GM23338 (cell line): ENCODE measurements at regions not wholly inside any gene's neighbourhood (a gene's known extent, or its start where the extent isn't known, plus 50 kb on each side); places are given as distances from the start of the nearest gene placed in this dataset.

ENCODE experiments used
- ATAC-seq: fragments of 200-7000 bp; cut with Tn5 transposase; 3 replicates; pipeline ENCODE4 v1.9.1; 2020
- DNase-seq: peaks from one replicate; pipeline ENCODE4 v3.0.0-alpha.2; 2015; ENCODE audit warnings: low spot score
- H2AFZ ChIP-seq: fragments of 200-600 bp; sonication (generic); 2 replicates; pipeline ENCODE4 v1.8.0; 2016; ENCODE audit warnings: antibody characterized with exemption, mild to moderate bottlenecking, moderate library complexity
- H3F3A ChIP-seq: fragments of 200-600 bp; sonication (generic); replicated peaks from 2 replicates; pipeline ENCODE4 v1.8.0; 2017; ENCODE audit warnings: antibody characterized with exemption, mixed run types, low read depth
- H3K27ac ChIP-seq: fragments of 200-600 bp; sonication (generic); 2 replicates; pipeline ENCODE4 v1.6.1; 2016; ENCODE audit warnings: low read depth
- H3K27me3 ChIP-seq: fragments of 200-600 bp; sonication (generic); 2 replicates; pipeline ENCODE4 v1.8.0; 2016; ENCODE audit warnings: mild to moderate bottlenecking, mixed run types, moderate library complexity; ENCODE audit not compliant: insufficient read depth
- H3K36me3 ChIP-seq: fragments of 200-600 bp; sonication (generic); 2 replicates; pipeline ENCODE4 v1.8.0; 2016; ENCODE audit warnings: mild to moderate bottlenecking; ENCODE audit not compliant: insufficient read depth
- H3K4me1 ChIP-seq: fragments of 200-600 bp; sonication (generic); 2 replicates; pipeline ENCODE4 v1.8.0; 2016; ENCODE audit warnings: mild to moderate bottlenecking, moderate library complexity; ENCODE audit not compliant: insufficient read depth
- H3K4me2 ChIP-seq: fragments of 200-600 bp; sonication (generic); 2 replicates; pipeline ENCODE4 v1.7.1; 2017; ENCODE audit warnings: mixed run types
- H3K4me3 ChIP-seq: fragments of 200-600 bp; sonication (generic); 2 replicates; pipeline ENCODE4 v1.6.1; 2016; ENCODE audit warnings: mixed run types
- H3K79me2 ChIP-seq: fragments of 200-600 bp; sonication (generic); replicated peaks from 2 replicates; pipeline ENCODE4 v1.8.0; 2017; ENCODE audit warnings: mild to moderate bottlenecking; ENCODE audit not compliant: insufficient read depth
- H3K9me2 ChIP-seq: fragments of 200-600 bp; sonication (generic); 2 replicates; pipeline ENCODE4 v1.8.0; 2017; ENCODE audit not compliant: insufficient read depth
- H4K20me1 ChIP-seq: fragments of 200-600 bp; sonication (generic); replicated peaks from 2 replicates; pipeline ENCODE4 v1.8.0; 2017; ENCODE audit warnings: mild to moderate bottlenecking; ENCODE audit not compliant: insufficient read depth
- H3K27ac Mint-ChIP-seq: 2 replicates; pipeline ENCODE4 v1.8.0; 2020; ENCODE audit warnings: inconsistent platforms, mild to moderate bottlenecking, moderate library complexity, mixed read lengths
- H3K27me3 Mint-ChIP-seq: 3 replicates; pipeline ENCODE4 v1.8.0; 2022; ENCODE audit warnings: low read depth, mild to moderate bottlenecking, moderate library complexity, mixed read lengths, inconsistent platforms; ENCODE audit not compliant: insufficient read depth, poor library complexity
- H3K36me3 Mint-ChIP-seq: 3 replicates; pipeline ENCODE4 v1.8.0; 2021; ENCODE audit warnings: low read depth, mild to moderate bottlenecking, inconsistent platforms, moderate library complexity, mixed read lengths
- H3K4me1 Mint-ChIP-seq: 3 replicates; pipeline ENCODE4 v1.8.0; 2020; ENCODE audit warnings: mild to moderate bottlenecking, inconsistent platforms, mixed read lengths
- H3K4me3 Mint-ChIP-seq: 3 replicates; pipeline ENCODE4 v1.8.0; 2021; ENCODE audit warnings: moderate library complexity, mild to moderate bottlenecking, inconsistent platforms, mixed read lengths
- H3K9me3 Mint-ChIP-seq: 3 replicates; pipeline ENCODE4 v1.8.0; 2020; ENCODE audit warnings: moderate library complexity, mild to moderate bottlenecking, inconsistent platforms, mixed read lengths
- TF ChIP-seq, protein P1 (sequence below): fragments of 250-450 bp; sonication (Bioruptor Pico); IDR thresholded peaks from 2 replicates; pipeline ENCODE4 v1.5.0; 2020; ENCODE audit warnings: mild to moderate bottlenecking, moderate library complexity
- TF ChIP-seq, protein P2 (sequence below): IDR thresholded peaks from one replicate; pipeline ENCODE4 v1.6.1; 2018; ENCODE audit warnings: antibody characterized with exemption; ENCODE audit not compliant: unreplicated experiment

DNA sequence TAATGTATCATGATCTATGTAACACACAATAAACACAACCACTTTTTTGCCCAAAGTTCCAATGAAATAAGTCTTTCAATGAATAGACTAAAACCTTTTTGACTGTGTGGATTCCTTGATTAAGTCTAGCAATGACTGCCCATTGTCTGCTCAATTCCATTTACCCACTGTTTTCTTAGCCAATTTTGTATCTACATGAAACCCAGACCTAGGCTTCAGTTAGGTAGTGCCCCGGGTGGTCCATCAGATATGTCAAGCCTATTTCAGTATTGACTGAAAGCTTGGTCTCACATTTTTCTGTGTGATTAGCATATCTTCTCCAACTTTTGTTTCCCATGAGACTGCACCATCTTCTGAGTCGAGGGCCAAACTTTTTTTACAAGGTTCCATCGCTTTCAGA, 615.0 kb downstream of the C6orf118 start:
- H3K79me2 ChIP-seq = no peaks in the 10 kb centered on the region
- no peaks in the 10 kb centered on the region for H4K20me1 ChIP-seq
- peaks cover 36% of the 10 kb centered on the region for H3K4me1 Mint-ChIP-seq
- H3F3A ChIP-seq = no peaks in the 10 kb centered on the region
- DNase-seq (peak; percentile 3), ATAC-seq (peak; percentile 42)
- H3K27ac ChIP-seq = peak overlapping the region; percentile 33; the same call in 1 of the 2 replicates
- H3K9me2 ChIP-seq = 0 out of 2 replicates have a peak, but pooled peaks cover 5% of the 10 kb centered on the region
- no peaks in the 10 kb centered on the region for H3K27me3 ChIP-seq
- peaks cover 3% of the 10 kb centered on the region; the same call in 2 of the 3 replicates for H3K36me3 Mint-ChIP-seq
- TF ChIP-seq, protein P1, sequence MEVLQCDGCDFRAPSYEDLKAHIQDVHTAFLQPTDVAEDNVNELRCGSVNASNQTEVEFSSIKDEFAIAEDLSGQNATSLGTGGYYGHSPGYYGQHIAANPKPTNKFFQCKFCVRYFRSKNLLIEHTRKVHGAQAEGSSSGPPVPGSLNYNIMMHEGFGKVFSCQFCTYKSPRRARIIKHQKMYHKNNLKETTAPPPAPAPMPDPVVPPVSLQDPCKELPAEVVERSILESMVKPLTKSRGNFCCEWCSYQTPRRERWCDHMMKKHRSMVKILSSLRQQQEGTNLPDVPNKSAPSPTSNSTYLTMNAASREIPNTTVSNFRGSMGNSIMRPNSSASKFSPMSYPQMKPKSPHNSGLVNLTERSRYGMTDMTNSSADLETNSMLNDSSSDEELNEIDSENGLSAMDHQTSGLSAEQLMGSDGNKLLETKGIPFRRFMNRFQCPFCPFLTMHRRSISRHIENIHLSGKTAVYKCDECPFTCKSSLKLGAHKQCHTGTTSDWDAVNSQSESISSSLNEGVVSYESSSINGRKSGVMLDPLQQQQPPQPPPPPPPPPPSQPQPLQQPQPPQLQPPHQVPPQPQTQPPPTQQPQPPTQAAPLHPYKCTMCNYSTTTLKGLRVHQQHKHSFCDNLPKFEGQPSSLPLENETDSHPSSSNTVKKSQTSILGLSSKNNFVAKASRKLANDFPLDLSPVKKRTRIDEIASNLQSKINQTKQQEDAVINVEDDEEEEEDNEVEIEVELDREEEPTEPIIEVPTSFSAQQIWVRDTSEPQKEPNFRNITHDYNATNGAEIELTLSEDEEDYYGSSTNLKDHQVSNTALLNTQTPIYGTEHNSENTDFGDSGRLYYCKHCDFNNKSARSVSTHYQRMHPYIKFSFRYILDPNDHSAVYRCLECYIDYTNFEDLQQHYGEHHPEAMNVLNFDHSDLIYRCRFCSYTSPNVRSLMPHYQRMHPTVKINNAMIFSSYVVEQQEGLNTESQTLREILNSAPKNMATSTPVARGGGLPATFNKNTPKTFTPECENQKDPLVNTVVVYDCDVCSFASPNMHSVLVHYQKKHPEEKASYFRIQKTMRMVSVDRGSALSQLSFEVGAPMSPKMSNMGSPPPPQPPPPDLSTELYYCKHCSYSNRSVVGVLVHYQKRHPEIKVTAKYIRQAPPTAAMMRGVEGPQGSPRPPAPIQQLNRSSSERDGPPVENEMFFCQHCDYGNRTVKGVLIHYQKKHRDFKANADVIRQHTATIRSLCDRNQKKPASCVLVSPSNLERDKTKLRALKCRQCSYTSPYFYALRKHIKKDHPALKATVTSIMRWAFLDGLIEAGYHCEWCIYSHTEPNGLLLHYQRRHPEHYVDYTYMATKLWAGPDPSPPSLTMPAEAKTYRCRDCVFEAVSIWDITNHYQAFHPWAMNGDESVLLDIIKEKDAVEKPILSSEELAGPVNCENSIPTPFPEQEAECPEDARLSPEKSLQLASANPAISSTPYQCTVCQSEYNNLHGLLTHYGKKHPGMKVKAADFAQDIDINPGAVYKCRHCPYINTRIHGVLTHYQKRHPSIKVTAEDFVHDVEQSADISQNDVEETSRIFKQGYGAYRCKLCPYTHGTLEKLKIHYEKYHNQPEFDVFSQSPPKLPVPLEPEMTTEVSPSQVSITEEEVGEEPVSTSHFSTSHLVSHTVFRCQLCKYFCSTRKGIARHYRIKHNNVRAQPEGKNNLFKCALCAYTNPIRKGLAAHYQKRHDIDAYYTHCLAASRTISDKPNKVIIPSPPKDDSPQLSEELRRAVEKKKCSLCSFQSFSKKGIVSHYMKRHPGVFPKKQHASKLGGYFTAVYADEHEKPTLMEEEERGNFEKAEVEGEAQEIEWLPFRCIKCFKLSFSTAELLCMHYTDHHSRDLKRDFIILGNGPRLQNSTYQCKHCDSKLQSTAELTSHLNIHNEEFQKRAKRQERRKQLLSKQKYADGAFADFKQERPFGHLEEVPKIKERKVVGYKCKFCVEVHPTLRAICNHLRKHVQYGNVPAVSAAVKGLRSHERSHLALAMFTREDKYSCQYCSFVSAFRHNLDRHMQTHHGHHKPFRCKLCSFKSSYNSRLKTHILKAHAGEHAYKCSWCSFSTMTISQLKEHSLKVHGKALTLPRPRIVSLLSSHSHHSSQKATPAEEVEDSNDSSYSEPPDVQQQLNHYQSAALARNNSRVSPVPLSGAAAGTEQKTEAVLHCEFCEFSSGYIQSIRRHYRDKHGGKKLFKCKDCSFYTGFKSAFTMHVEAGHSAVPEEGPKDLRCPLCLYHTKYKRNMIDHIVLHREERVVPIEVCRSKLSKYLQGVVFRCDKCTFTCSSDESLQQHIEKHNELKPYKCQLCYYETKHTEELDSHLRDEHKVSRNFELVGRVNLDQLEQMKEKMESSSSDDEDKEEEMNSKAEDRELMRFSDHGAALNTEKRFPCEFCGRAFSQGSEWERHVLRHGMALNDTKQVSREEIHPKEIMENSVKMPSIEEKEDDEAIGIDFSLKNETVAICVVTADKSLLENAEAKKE (CRISPR knock-in tag) = 0 out of 2 replicates have a peak, but pooled peaks have one; percentile 30
- TF ChIP-seq, protein P2, sequence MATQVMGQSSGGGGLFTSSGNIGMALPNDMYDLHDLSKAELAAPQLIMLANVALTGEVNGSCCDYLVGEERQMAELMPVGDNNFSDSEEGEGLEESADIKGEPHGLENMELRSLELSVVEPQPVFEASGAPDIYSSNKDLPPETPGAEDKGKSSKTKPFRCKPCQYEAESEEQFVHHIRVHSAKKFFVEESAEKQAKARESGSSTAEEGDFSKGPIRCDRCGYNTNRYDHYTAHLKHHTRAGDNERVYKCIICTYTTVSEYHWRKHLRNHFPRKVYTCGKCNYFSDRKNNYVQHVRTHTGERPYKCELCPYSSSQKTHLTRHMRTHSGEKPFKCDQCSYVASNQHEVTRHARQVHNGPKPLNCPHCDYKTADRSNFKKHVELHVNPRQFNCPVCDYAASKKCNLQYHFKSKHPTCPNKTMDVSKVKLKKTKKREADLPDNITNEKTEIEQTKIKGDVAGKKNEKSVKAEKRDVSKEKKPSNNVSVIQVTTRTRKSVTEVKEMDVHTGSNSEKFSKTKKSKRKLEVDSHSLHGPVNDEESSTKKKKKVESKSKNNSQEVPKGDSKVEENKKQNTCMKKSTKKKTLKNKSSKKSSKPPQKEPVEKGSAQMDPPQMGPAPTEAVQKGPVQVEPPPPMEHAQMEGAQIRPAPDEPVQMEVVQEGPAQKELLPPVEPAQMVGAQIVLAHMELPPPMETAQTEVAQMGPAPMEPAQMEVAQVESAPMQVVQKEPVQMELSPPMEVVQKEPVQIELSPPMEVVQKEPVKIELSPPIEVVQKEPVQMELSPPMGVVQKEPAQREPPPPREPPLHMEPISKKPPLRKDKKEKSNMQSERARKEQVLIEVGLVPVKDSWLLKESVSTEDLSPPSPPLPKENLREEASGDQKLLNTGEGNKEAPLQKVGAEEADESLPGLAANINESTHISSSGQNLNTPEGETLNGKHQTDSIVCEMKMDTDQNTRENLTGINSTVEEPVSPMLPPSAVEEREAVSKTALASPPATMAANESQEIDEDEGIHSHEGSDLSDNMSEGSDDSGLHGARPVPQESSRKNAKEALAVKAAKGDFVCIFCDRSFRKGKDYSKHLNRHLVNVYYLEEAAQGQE = no peak
- peak overlapping the region; percentile 38; the same call in 1 of the 2 replicates for H3K27ac Mint-ChIP-seq
- H3K36me3 ChIP-seq = no peaks in the 10 kb centered on the region
- peak overlapping the region; percentile 65 for H3K4me2 ChIP-seq
- H3K27me3 Mint-ChIP-seq = no peaks in the 10 kb centered on the region
- H3K4me3 Mint-ChIP-seq = no peak overlapping the region
- peaks cover 49% of the 10 kb centered on the region for H3K4me1 ChIP-seq
- H3K4me3 ChIP-seq = no peak overlapping the region
- H2AFZ ChIP-seq = peak overlapping the region; percentile 4; the same call in 1 of the 2 replicates
- H3K9me3 Mint-ChIP-seq = no peaks in the 10 kb centered on the region
